ENCODE measurements at regions not wholly inside any gene's neighbourhood (a gene's known extent, or its start where the extent isn't known, plus 50 kb on each side); places are given as distances from the start of the nearest gene placed in this dataset.

DNA sequence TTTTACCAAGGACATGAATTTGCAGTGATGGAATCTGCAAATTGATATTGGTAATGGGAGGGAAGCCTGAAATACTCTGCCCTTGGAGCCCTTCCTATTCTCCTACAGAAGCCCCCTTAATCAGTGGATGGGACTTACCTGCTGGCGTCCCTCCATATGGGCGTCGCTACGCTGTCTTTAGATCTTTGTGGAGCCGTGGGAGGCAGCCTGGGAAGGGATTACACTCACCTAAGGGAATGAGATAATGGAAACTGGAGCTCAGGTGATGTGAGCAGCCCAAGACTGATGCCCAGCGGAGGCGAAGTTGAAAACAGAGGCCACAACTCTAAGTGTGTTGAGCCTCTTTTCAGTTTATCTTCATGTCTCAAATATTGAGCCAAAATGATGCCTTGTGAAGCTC is 306.6 kb downstream of the MYCN start (continued):
- TF ChIP-seq, protein P1, sequence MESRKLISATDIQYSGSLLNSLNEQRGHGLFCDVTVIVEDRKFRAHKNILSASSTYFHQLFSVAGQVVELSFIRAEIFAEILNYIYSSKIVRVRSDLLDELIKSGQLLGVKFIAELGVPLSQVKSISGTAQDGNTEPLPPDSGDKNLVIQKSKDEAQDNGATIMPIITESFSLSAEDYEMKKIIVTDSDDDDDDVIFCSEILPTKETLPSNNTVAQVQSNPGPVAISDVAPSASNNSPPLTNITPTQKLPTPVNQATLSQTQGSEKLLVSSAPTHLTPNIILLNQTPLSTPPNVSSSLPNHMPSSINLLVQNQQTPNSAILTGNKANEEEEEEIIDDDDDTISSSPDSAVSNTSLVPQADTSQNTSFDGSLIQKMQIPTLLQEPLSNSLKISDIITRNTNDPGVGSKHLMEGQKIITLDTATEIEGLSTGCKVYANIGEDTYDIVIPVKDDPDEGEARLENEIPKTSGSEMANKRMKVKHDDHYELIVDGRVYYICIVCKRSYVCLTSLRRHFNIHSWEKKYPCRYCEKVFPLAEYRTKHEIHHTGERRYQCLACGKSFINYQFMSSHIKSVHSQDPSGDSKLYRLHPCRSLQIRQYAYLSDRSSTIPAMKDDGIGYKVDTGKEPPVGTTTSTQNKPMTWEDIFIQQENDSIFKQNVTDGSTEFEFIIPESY (IDR thresholded peaks at IDR 0.05) = no peak
- no peak for TF ChIP-seq TAF1 (conservative IDR thresholded peaks at IDR 0.05)
- TF ChIP-seq RAD21 (IDR thresholded peaks at IDR 0.05) = no peak

DNA sequence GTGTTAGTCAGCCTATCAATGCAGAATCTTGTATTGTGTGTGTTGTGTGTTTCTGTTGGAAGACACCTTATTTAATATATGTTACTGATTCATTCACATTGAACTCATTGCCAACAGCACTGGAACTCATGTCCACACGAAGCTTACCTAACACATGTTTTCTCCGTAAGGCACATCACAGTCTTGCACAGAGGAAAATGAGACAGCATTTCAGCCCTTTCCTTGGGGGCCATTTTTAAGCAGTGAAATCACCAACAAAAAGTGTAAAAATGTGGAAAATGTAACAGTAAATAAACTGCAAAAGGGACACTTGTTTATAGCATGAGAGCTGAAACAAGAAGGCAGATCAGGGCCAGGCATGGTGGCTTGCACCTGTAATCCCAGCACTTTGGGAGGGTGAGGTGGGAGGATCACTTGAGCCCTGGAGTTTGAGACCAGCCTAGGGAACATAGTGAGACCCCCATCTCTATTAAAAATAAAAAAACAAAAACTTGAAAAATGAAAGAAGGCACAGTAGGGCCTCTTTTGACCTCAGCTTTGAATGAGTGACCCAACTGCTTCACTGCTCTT is 306.0 kb downstream of the MYCN start:
- Histone ChIP-seq H3K4me3 (ENCODE audit: low read depth in 1 of 3, low read length in 3 of 3) (no peak overlapping the region), H3K27me3 (ENCODE audit: control insufficient read depth in 4 of 4, insufficient read depth in 4 of 4, low read length in 3 of 4) (peaks cover 0 to 2% (median 0%) of the 10 kb centered on the region in 4 donors), H3K9me3 (ENCODE audit: control insufficient read depth in 4 of 4, low read length in 3 of 4) (no peaks in the 10 kb centered on the region), H3K9ac (ENCODE audit: low read depth in 1 of 2, low read length in 2 of 2) (no peak overlapping the region), H3K36me3 (ENCODE audit: control insufficient read depth in 4 of 4, insufficient read depth in 3 of 4, low read depth in 1 of 4, low read length in 3 of 4) (no peaks in the 10 kb centered on the region), H3K27ac (ENCODE audit: low read depth in 1 of 2, low read length in 2 of 2) (no peak overlapping the region), H3K4me1 (ENCODE audit: control insufficient read depth in 4 of 4, insufficient read depth in 4 of 4, low read length in 3 of 4) (no peaks in the 10 kb centered on the region)
- no peak for DNase-seq (ENCODE audit: low spot score)
- 94% methylated on average over 2 of the region's 2 CpGs for WGBS
- no peak for TF ChIP-seq JUND (IDR thresholded peaks at IDR 0.05)
- TF ChIP-seq, protein P2, sequence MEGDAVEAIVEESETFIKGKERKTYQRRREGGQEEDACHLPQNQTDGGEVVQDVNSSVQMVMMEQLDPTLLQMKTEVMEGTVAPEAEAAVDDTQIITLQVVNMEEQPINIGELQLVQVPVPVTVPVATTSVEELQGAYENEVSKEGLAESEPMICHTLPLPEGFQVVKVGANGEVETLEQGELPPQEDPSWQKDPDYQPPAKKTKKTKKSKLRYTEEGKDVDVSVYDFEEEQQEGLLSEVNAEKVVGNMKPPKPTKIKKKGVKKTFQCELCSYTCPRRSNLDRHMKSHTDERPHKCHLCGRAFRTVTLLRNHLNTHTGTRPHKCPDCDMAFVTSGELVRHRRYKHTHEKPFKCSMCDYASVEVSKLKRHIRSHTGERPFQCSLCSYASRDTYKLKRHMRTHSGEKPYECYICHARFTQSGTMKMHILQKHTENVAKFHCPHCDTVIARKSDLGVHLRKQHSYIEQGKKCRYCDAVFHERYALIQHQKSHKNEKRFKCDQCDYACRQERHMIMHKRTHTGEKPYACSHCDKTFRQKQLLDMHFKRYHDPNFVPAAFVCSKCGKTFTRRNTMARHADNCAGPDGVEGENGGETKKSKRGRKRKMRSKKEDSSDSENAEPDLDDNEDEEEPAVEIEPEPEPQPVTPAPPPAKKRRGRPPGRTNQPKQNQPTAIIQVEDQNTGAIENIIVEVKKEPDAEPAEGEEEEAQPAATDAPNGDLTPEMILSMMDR (IDR thresholded peaks at IDR 0.05; ENCODE audit: low read depth, low read length, missing input control) = no peak
- TF ChIP-seq, protein P3, sequence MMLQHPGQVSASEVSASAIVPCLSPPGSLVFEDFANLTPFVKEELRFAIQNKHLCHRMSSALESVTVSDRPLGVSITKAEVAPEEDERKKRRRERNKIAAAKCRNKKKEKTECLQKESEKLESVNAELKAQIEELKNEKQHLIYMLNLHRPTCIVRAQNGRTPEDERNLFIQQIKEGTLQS (IDR thresholded peaks at IDR 0.05) = no peak
- TF ChIP-seq YY1 (IDR thresholded peaks at IDR 0.05) = no peak
- TF ChIP-seq, protein P1 (IDR thresholded peaks at IDR 0.05) = no peak
- no peak for TF ChIP-seq EGR1 (IDR thresholded peaks at IDR 0.05; ENCODE audit: low read depth in 2 of 2)
- TF ChIP-seq, protein P4, sequence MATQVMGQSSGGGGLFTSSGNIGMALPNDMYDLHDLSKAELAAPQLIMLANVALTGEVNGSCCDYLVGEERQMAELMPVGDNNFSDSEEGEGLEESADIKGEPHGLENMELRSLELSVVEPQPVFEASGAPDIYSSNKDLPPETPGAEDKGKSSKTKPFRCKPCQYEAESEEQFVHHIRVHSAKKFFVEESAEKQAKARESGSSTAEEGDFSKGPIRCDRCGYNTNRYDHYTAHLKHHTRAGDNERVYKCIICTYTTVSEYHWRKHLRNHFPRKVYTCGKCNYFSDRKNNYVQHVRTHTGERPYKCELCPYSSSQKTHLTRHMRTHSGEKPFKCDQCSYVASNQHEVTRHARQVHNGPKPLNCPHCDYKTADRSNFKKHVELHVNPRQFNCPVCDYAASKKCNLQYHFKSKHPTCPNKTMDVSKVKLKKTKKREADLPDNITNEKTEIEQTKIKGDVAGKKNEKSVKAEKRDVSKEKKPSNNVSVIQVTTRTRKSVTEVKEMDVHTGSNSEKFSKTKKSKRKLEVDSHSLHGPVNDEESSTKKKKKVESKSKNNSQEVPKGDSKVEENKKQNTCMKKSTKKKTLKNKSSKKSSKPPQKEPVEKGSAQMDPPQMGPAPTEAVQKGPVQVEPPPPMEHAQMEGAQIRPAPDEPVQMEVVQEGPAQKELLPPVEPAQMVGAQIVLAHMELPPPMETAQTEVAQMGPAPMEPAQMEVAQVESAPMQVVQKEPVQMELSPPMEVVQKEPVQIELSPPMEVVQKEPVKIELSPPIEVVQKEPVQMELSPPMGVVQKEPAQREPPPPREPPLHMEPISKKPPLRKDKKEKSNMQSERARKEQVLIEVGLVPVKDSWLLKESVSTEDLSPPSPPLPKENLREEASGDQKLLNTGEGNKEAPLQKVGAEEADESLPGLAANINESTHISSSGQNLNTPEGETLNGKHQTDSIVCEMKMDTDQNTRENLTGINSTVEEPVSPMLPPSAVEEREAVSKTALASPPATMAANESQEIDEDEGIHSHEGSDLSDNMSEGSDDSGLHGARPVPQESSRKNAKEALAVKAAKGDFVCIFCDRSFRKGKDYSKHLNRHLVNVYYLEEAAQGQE (IDR thresholded peaks at IDR 0.05) = no peak
- TF ChIP-seq GABPA (IDR thresholded peaks at IDR 0.05 in 1 of 2, conservative IDR thresholded peaks at IDR 0.05 in 1 of 2) = no peak
- no peak for TF ChIP-seq RXRA (IDR thresholded peaks at IDR 0.05)
- no peak for TF ChIP-seq HNF4G (IDR thresholded peaks at IDR 0.05)
